Caco-2 (cell line): ENCODE measurements at regions not wholly inside any gene's neighbourhood (a gene's known extent, or its start where the extent isn't known, plus 50 kb on each side); places are given as distances from the start of the nearest gene placed in this dataset.

Experiments used
- BruUV-seq: library from RNA; stranded (reverse); fragments of 400-500 nt; replicated peaks from 2 replicates; lab custom pipeline; 2021; lab: Mats Ljungman, UMichigan
- CTCF ChIA-PET: fragments of 300-600 bp; sonication (Branson Sonifier 250); formaldehyde crosslinking; loops from one replicate; lab custom pipeline; 2022; ENCODE audit warnings: antibody characterized with exemption; lab: Charles Lee
- POLR2A ChIA-PET: fragments of 300-600 bp; sonication (Branson Sonifier 250); formaldehyde crosslinking; loops from one replicate; lab custom pipeline; 2022; ENCODE audit warnings: antibody characterized with exemption; lab: Charles Lee
- DNase-seq, 2 experiments: peaks; one replicate each; pipeline versions ENCODE4 v3.0.0 to v3.0.0-alpha.2; 2020 to 2022
- H3K27me3 ChIP-seq: replicated peaks from 2 replicates; pipeline ENCODE4 v1.6.0; 2011; ENCODE audit warnings: low read length; ENCODE audit not compliant: control insufficient read depth, insufficient read depth
- H3K36me3 ChIP-seq: 2 replicates; pipeline ENCODE4 v1.5.1; 2011; ENCODE audit warnings: low read length; ENCODE audit not compliant: control insufficient read depth, insufficient read depth
- H3K4me1 ChIP-seq: fragments of 250-450 bp; sonication (Bioruptor Pico); 2 replicates; pipeline ENCODE4 v1.5.1; 2020; ENCODE audit warnings: mild to moderate bottlenecking
- H3K4me3 ChIP-seq: 2 replicates; pipeline ENCODE4 v1.5.1; 2011; ENCODE audit warnings: low read depth, mild to moderate bottlenecking, control low read depth, low read length
- H3K9me3 ChIP-seq: fragments of 250-450 bp; sonication (Bioruptor Pico); 2 replicates; pipeline ENCODE4 v1.5.1; 2020; ENCODE audit warnings: mild to moderate bottlenecking, moderate library complexity
- H3K27ac Mint-ChIP-seq: one replicate; pipeline ENCODE4 v1.8.0; 2022; ENCODE audit warnings: mixed read lengths; ENCODE audit not compliant: unreplicated experiment
- H3K27me3 Mint-ChIP-seq: one replicate; pipeline ENCODE4 v1.8.0; 2022; ENCODE audit warnings: mixed read lengths; ENCODE audit not compliant: insufficient read depth, unreplicated experiment
- H3K36me3 Mint-ChIP-seq: one replicate; pipeline ENCODE4 v1.8.0; 2022; ENCODE audit warnings: mild to moderate bottlenecking, mixed read lengths; ENCODE audit not compliant: insufficient read depth, unreplicated experiment
- H3K4me1 Mint-ChIP-seq: one replicate; pipeline ENCODE4 v1.8.0; 2022; ENCODE audit warnings: low read depth, mixed read lengths; ENCODE audit not compliant: unreplicated experiment
- H3K4me3 Mint-ChIP-seq: one replicate; pipeline ENCODE4 v1.8.0; 2022; ENCODE audit warnings: mild to moderate bottlenecking, moderate library complexity, mixed read lengths; ENCODE audit not compliant: unreplicated experiment
- H3K9me3 Mint-ChIP-seq: one replicate; pipeline ENCODE4 v1.8.0; 2022; ENCODE audit warnings: mixed read lengths; ENCODE audit not compliant: unreplicated experiment
- intact Hi-C: fragments of 100-400 bp; cut with micrococcal nuclease; formaldehyde crosslinking; loops from one replicate; pipeline ENCODE4 v1.10.0; 2022; ENCODE audit not compliant: unreplicated experiment
- TF ChIP-seq, protein P1 (sequence below), 2 experiments: fragments of 200-600 bp in 1 of 2; IDR thresholded peaks; 1 replicate in 1 of 2; 2 replicates in 1 of 2; pipeline versions ENCODE4 v1.5.1 to v1.8.0; 2011 to 2022; ENCODE audit warnings: antibody characterized with exemption in 1 of 2, control low read depth in 1 of 2, inconsistent platforms in 1 of 2, low read depth in 1 of 2, low read length in 1 of 2, mild to moderate bottlenecking in 1 of 2, moderate library complexity in 1 of 2; ENCODE audit not compliant: insufficient read depth in 1 of 2, severe bottlenecking in 1 of 2, unreplicated experiment in 1 of 2

DNA sequence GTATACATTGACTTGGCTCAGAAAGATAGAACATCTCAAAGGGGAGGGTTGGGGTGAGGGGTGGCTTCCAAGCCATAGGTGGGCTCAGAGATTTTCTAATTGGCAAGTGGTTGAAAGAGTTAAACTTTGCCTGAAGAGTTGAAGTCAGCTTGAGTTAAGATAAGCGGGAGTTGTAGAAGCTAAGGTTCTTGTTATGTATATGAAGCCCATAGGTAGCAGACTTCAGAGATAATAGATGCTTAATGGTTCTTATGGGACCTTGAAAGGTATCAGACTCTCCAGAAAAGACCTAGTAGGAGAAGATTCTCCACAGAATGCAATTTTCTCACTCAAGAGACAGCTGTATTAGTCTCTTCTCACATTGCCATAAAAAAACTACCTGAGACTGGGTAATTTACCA is 599.1 kb upstream of the CPEB2 start:
- Histone ChIP-seq H3K27me3 (no peaks in the 10 kb centered on the region), H3K9me3 (no peaks in the 10 kb centered on the region), H3K4me1 (no peaks in the 10 kb centered on the region), H3K36me3 (no peaks in the 10 kb centered on the region), H3K4me3 (no peak overlapping the region)
- ChIA-PET CTCF (no interaction called here), POLR2A (no interaction called here)
- Mint-ChIP-seq H3K27me3 (no peaks in the 10 kb centered on the region), H3K36me3 (no peaks in the 10 kb centered on the region), H3K9me3 (peaks cover 19% of the 10 kb centered on the region), H3K4me1 (no peaks in the 10 kb centered on the region), H3K27ac (no peak overlapping the region), H3K4me3 (no peak overlapping the region)
- BruUV-seq, result no TSS peak
- intact Hi-C loops, result no loop called here
- TF ChIP-seq, protein P1, sequence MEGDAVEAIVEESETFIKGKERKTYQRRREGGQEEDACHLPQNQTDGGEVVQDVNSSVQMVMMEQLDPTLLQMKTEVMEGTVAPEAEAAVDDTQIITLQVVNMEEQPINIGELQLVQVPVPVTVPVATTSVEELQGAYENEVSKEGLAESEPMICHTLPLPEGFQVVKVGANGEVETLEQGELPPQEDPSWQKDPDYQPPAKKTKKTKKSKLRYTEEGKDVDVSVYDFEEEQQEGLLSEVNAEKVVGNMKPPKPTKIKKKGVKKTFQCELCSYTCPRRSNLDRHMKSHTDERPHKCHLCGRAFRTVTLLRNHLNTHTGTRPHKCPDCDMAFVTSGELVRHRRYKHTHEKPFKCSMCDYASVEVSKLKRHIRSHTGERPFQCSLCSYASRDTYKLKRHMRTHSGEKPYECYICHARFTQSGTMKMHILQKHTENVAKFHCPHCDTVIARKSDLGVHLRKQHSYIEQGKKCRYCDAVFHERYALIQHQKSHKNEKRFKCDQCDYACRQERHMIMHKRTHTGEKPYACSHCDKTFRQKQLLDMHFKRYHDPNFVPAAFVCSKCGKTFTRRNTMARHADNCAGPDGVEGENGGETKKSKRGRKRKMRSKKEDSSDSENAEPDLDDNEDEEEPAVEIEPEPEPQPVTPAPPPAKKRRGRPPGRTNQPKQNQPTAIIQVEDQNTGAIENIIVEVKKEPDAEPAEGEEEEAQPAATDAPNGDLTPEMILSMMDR (IDR thresholded peaks at IDR 0.05; ENCODE audit: insufficient read depth in 1 of 2, low read depth in 1 of 2, low read length in 1 of 2, severe bottlenecking in 1 of 2, unreplicated experiment in 1 of 2), result no peak
- DNase-seq, result no peak

GRCh38 chr4:14404730-14405129 is 597.6 kb upstream of the CPEB2 start:
- Mint-ChIP-seq H3K27ac (no peak overlapping the region), H3K4me3 (no peak overlapping the region)
- H3K9me3 ChIP-seq, result no peaks in the 10 kb centered on the region

DNA sequence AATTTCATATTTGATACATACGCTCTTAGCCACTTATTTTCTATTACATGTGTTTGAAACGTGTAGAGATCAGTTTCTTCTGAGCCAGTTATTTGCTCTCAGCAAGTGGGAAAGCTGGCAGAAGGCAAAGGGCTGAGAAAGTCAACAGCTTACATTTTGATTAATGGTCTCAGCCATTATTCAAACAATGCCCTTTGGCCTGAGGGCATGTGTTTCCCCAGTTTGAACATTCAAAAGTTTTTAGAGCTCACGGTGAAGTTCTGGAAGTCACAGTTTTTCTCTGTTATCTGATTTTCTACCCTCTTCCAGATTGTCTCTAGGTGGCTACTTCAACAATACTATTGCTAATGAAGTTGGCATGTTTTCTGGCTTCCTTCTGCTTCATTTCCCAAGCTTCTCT is 591.8 kb upstream of the CPEB2 start:
- Histone ChIP-seq H3K4me3 (no peak overlapping the region), H3K4me1 (no peaks in the 10 kb centered on the region), H3K9me3 (no peaks in the 10 kb centered on the region), H3K36me3 (no peaks in the 10 kb centered on the region), H3K27me3 (no peaks in the 10 kb centered on the region)
- TF ChIP-seq, protein P1 (IDR thresholded peaks at IDR 0.05; ENCODE audit: insufficient read depth in 1 of 2, low read depth in 1 of 2, low read length in 1 of 2, severe bottlenecking in 1 of 2, unreplicated experiment in 1 of 2), result no peak
- Mint-ChIP-seq H3K27ac (no peak overlapping the region), H3K36me3 (no peaks in the 10 kb centered on the region), H3K27me3 (no peaks in the 10 kb centered on the region), H3K9me3 (no peaks in the 10 kb centered on the region), H3K4me3 (no peak overlapping the region), H3K4me1 (no peaks in the 10 kb centered on the region)
- ChIA-PET POLR2A (no interaction called here), CTCF (no interaction called here)
- DNase-seq, result no peak
- intact Hi-C loops, result no loop called here
- no TSS peak for BruUV-seq

More at GRCh38 chr4:14404730-14405129, 597.6 kb upstream of the CPEB2 start:
- no peaks in the 10 kb centered on the region for H3K4me1 Mint-ChIP-seq
- H3K9me3 Mint-ChIP-seq, result peaks cover 11% of the 10 kb centered on the region
- no peaks in the 10 kb centered on the region for H3K36me3 Mint-ChIP-seq
- DNase-seq, result no peak
- H3K4me3 ChIP-seq, result no peak overlapping the region
- TF ChIP-seq, protein P1 (IDR thresholded peaks at IDR 0.05; ENCODE audit: insufficient read depth in 1 of 2, low read depth in 1 of 2, low read length in 1 of 2, severe bottlenecking in 1 of 2, unreplicated experiment in 1 of 2), result no peak
- no peaks in the 10 kb centered on the region for H3K27me3 Mint-ChIP-seq
- intact Hi-C loops, result no loop called here
- ChIA-PET POLR2A (no interaction called here), CTCF (no interaction called here)
- no peaks in the 10 kb centered on the region for H3K36me3 ChIP-seq
- no peaks in the 10 kb centered on the region for H3K4me1 ChIP-seq
- no peaks in the 10 kb centered on the region for H3K27me3 ChIP-seq
- BruUV-seq, result no TSS peak
